ENCODE measurements at regions not wholly inside any gene's neighbourhood (a gene's known extent, or its start where the extent isn't known, plus 50 kb on each side); places are given as distances from the start of the nearest gene placed in this dataset.

DNA sequence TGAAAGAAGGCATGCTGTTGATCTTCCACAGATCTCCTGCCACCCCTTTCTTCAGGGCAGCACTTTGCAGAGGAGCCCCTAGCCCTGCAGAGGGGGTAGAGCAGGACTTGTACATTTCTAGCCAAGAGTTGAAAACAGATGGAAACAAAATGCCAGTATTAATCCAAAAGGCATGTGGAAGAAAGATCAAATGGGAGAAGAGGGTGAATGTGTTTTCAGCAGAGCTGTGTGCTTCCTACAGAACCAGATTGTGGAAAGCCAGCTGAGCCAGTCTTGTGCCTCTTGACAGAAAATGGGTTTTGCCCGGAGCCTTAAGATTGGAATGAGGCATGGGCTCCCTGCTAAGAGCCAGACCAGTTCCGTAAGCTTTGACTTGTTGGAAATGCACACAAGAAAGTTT lies 105.2 kb upstream of the TSPAN2 start:
- no peak for TF ChIP-seq CTCF (IDR thresholded peaks at IDR 0.05)
- TF ChIP-seq POLR2A (IDR thresholded peaks at IDR 0.05) = no peak

All from esophagus squamous epithelium (tissue), 4 donors.